ENCODE measurements at regions not wholly inside any gene's neighbourhood (a gene's known extent, or its start where the extent isn't known, plus 50 kb on each side); places are given as distances from the start of the nearest gene placed in this dataset.

DNA sequence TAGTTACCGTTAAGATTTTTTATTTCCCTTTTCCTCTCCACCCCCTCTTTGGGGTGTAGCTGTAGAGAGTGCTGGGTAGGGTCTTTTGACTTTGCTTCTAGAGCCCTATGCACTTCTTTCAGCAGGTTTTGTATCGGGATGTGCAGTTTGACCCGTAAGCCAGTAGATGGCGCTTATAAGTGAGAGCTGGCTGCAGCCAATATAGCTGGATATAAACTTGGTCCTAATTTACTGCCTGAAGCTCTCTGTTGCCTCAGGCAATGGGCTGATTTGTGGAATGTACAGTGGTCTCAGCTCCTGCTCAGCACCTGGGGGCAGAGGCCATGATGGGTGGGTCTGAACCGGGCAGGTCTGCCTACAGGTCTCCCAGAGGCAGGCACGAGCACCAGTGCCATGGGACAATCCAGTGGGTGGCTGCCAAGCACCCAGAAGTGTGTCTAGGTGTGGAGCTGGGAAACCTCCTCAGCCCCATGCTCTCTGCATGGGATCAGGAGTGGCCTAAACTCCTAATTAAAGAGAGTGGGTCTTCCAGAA lies 146.5 kb downstream of the SPANXN1 start:
- H3K27ac ChIP-seq (ENCODE audit: insufficient read depth, low read length) = no peak overlapping the region
- no peak overlapping the region for H2AFZ ChIP-seq (replicated peaks; ENCODE audit: low read length, poor library complexity)
- H3K79me1 ChIP-seq (ENCODE audit: low read depth in 1 of 2, low read length in 2 of 2) = no peaks in the 10 kb centered on the region
- ChIA-PET CTCF (no interaction called here), POLR2A (ENCODE audit: unreplicated experiment) (no interaction called here)
- no peaks in the 10 kb centered on the region for H3K36me3 ChIP-seq (ENCODE audit: control insufficient read depth, insufficient read depth, low read length)
- no peak for ATAC-seq (ENCODE audit: low read depth)
- TF ChIP-seq BHLHE40 (IDR thresholded peaks at IDR 0.05; ENCODE audit: low read depth, low read length) = no peak
- TF ChIP-seq MAZ (IDR thresholded peaks at IDR 0.05; ENCODE audit: borderline replicate concordance, low read depth, low read length) = no peak
- TF ChIP-seq SMC3 (IDR thresholded peaks at IDR 0.05; ENCODE audit: low read depth, low read length) = no peak
- TF ChIP-seq FOS (IDR thresholded peaks at IDR 0.05; ENCODE audit: low read depth, low read length) = no peak
- TF ChIP-seq MAFK (IDR thresholded peaks at IDR 0.05; ENCODE audit: low read depth, low read length) = no peak
- no peak for TF ChIP-seq CHD1 (IDR thresholded peaks at IDR 0.05; ENCODE audit: low read depth, low read length)
- H2BK20ac ChIP-seq (ENCODE audit: low read depth, low read length) = no peak overlapping the region
- H3K4me3 ChIP-seq (ENCODE audit: insufficient read depth, low read depth, low read length) = no peak overlapping the region
- H3K27me3 ChIP-seq (ENCODE audit: control insufficient read depth, insufficient read depth, low read length) = no peaks in the 10 kb centered on the region
- H3K4me1 ChIP-seq (ENCODE audit: control insufficient read depth, insufficient read depth, low read length) = no peaks in the 10 kb centered on the region
- no peak overlapping the region for H4K8ac ChIP-seq (ENCODE audit: low read depth in 2 of 2, low read length in 2 of 2)
- DNase-seq = no peak
- no peak overlapping the region for H3K9ac ChIP-seq (ENCODE audit: low read depth, low read length)
- in situ Hi-C loops (cut with MboI; ENCODE audit: low sequenced_read_pairs) = no loop called here
- H3K23ac ChIP-seq (ENCODE audit: low read depth, low read length) = no peak overlapping the region
- H4K91ac ChIP-seq (ENCODE audit: insufficient read depth, low read depth, low read length) = no peak overlapping the region
- 20% methylated on average over 2 of the region's 6 CpGs; no CpG with 5 or more reads in 1 of the 2 experiments for WGBS, 2 experiments (ENCODE audit: extremely low coverage in 2 of 2, insufficient read length in 1 of 2)
- H2BK120ac ChIP-seq (ENCODE audit: low read depth, low read length) = no peak overlapping the region
- no peak overlapping the region for H2BK15ac ChIP-seq (ENCODE audit: low read depth, low read length)
- no peak overlapping the region for H2AK9ac ChIP-seq (replicated peaks; ENCODE audit: low read depth, low read length, poor library complexity)
- no peaks in the 10 kb centered on the region for H3K9me1 ChIP-seq (ENCODE audit: insufficient read depth, low read length)
- H3K9me3 ChIP-seq (ENCODE audit: control insufficient read depth, insufficient read depth, low read length) = peaks cover 3% of the 10 kb centered on the region; the same call in 1 of the 2 replicates
- H4K20me1 ChIP-seq (ENCODE audit: insufficient read depth, low read length) = no peaks in the 10 kb centered on the region
- no TSS peak for BruUV-seq (replicated peaks)
- dilution Hi-C loops (cut with HindIII; ENCODE audit: low sequenced_read_pairs, unreplicated experiment) = no loop called here
- H4K5ac ChIP-seq (ENCODE audit: low read depth, low read length) = no peak overlapping the region
- H2AK5ac ChIP-seq (ENCODE audit: low read depth, low read length) = no peak overlapping the region
- no peak overlapping the region for H3K56ac ChIP-seq (ENCODE audit: extremely low read depth, insufficient read depth, low read length)
- H3K4ac ChIP-seq (ENCODE audit: low read depth, low read length) = no peak overlapping the region
- no peak overlapping the region for H3K4me2 ChIP-seq (ENCODE audit: low read depth, low read length)
- no peak overlapping the region for H3K14ac ChIP-seq (replicated peaks; ENCODE audit: low read depth, low read length)
- no peak overlapping the region for H2BK5ac ChIP-seq (ENCODE audit: low read depth, low read length, poor library complexity, severe bottlenecking)
- intact Hi-C loops (cut with micrococcal nuclease) = no loop called here
- no peak overlapping the region for H3K18ac ChIP-seq (ENCODE audit: low read depth, low read length)

All from IMR-90 (cell line).